ENCODE measurements at regions not wholly inside any gene's neighbourhood (a gene's known extent, or its start where the extent isn't known, plus 50 kb on each side); places are given as distances from the start of the nearest gene placed in this dataset.

DNA sequence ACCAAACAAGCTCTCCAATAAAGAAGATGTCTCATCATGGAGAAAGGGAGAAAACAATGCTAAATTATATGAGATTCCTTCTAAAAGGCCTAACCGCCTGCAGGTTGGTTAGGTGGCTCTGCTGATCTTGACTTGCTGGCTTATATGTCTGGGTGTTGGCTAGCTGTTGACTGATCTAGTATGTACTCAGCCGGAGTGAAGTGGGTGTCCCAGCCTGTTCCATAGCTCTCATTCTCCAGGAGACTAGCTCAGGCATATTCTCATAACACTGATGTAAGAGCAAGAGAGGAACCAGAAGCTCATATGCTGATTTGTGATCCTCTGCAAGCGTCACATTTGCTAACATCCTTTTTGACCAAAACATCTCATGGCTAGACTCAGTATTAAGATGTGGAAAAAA lies 473.0 kb downstream of the BMP2 start:
- Mint-ChIP-seq H3K27ac (no peak overlapping the region), H3K4me1 (no peaks in the 10 kb centered on the region), H3K4me3 (no peak overlapping the region), H3K36me3 (ENCODE audit: low read depth) (no peaks in the 10 kb centered on the region), H3K9me3 (no peaks in the 10 kb centered on the region), H3K27me3 (ENCODE audit: insufficient read depth) (no peaks in the 10 kb centered on the region)
- no peak overlapping the region for H3K27ac ChIP-seq (ENCODE audit: low read depth, low read length)
- no peaks in the 10 kb centered on the region for H3K27me3 ChIP-seq (ENCODE audit: control insufficient read depth, insufficient read depth, low read length, poor library complexity, severe bottlenecking)
- H3K4me3 ChIP-seq (ENCODE audit: low read length), result no peak overlapping the region
- no peak for DNase-seq
- H3K9me3 ChIP-seq (ENCODE audit: control insufficient read depth, low read length), result no peaks in the 10 kb centered on the region
- TF ChIP-seq, protein P1, sequence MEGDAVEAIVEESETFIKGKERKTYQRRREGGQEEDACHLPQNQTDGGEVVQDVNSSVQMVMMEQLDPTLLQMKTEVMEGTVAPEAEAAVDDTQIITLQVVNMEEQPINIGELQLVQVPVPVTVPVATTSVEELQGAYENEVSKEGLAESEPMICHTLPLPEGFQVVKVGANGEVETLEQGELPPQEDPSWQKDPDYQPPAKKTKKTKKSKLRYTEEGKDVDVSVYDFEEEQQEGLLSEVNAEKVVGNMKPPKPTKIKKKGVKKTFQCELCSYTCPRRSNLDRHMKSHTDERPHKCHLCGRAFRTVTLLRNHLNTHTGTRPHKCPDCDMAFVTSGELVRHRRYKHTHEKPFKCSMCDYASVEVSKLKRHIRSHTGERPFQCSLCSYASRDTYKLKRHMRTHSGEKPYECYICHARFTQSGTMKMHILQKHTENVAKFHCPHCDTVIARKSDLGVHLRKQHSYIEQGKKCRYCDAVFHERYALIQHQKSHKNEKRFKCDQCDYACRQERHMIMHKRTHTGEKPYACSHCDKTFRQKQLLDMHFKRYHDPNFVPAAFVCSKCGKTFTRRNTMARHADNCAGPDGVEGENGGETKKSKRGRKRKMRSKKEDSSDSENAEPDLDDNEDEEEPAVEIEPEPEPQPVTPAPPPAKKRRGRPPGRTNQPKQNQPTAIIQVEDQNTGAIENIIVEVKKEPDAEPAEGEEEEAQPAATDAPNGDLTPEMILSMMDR (conservative IDR thresholded peaks at IDR 0.05), result no peak
- H3K36me3 ChIP-seq (ENCODE audit: control insufficient read depth, insufficient read depth, low read length), result no peaks in the 10 kb centered on the region
- no peak overlapping the region for H3K9ac ChIP-seq (ENCODE audit: extremely low read depth, low read length, poor library complexity, severe bottlenecking)
- WGBS, 2 experiments (ENCODE audit: insufficient coverage in 1 of 2, insufficient read length in 1 of 2), result 91 to 100% methylated on average over 2 to 3 of the region's 3 CpGs
- no peaks in the 10 kb centered on the region for H3K4me1 ChIP-seq (ENCODE audit: control insufficient read depth, insufficient read depth, low read length)

DNA sequence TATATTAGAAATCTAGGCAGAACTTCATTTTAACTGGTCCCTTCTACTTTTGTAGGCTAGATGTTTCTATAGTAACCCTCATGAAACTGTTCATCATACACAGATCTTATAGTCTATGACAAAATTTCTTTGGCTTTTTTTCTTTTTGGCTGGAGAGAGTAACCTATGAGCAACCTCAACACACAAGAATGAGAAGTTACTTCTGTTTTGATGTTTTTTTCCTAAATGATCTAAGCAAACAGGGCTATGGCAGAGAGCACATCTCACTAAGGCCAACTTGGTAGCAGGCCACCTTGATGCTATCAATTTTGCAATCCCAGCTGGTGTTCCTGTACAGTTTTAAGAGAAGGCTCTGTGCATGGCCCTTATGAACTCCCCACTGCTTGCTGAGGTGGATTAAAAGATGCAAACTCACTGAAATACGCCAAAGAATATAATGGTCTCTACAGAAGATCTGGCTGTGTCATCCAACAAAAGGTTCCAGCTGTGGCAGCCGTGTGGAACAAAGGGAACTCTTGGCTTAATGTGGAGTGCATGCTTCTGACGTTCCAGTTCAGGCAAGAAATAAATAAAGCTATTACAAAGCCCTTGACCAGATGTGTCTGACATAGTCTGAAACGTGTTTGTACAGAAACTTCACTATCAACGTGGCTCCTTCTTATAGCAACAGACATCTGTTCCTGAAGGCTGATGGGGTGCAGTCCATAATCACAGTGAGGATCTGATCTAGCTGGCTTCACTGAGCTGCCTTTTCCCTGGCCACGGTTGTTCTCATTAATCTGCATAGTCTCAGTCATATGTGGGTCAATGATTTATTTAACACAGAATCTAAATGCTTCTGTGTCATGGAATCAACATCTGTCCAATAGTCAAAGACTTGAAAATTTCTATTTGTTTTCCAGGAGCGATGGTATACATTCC lies 481.1 kb downstream of the BMP2 start:
- Mint-ChIP-seq H3K9me3 (peaks cover 2% of the 10 kb centered on the region), H3K4me3 (no peak overlapping the region), H3K4me1 (peaks cover 7% of the 10 kb centered on the region), H3K27me3 (ENCODE audit: insufficient read depth) (no peaks in the 10 kb centered on the region), H3K27ac (no peak overlapping the region), H3K36me3 (ENCODE audit: low read depth) (no peaks in the 10 kb centered on the region)
- Histone ChIP-seq H3K9me3 (ENCODE audit: control insufficient read depth, low read length) (peaks cover 3% of the 10 kb centered on the region), H3K27me3 (ENCODE audit: control insufficient read depth, insufficient read depth, low read length, poor library complexity, severe bottlenecking) (no peaks in the 10 kb centered on the region), H3K4me1 (ENCODE audit: control insufficient read depth, insufficient read depth, low read length) (peaks cover 7% of the 10 kb centered on the region), H3K9ac (ENCODE audit: extremely low read depth, low read length, poor library complexity, severe bottlenecking) (no peak overlapping the region), H3K36me3 (ENCODE audit: control insufficient read depth, insufficient read depth, low read length) (no peaks in the 10 kb centered on the region), H3K4me3 (ENCODE audit: low read length) (no peak overlapping the region), H3K27ac (ENCODE audit: low read depth, low read length) (no peak overlapping the region)
- TF ChIP-seq, protein P1 (conservative IDR thresholded peaks at IDR 0.05), result no peak
- WGBS, 2 experiments (ENCODE audit: insufficient coverage in 1 of 2, insufficient read length in 1 of 2), result 73 to 83% methylated on average over 7 of the region's 7 CpGs
- DNase-seq, result no peak

DNA sequence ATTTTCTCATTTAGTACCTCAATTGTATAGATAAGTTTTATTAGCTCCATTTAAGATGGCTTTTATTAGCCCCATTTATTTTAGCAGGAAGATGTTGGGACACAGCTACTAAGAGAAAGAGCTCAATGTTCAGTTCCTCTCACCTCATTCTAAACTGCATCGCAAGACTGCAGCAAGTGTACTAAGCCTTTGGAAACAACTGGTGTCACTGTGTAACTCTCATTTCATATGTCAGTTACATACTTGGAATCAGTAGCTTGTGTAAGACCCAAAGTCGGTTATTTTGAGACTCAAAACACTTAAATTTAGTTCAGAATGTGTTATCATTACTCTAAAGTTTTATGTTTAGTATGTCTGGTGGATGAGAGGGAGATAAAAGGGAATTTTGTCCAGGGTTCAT lies 482.9 kb downstream of the BMP2 start:
- H3K27ac Mint-ChIP-seq, result no peak overlapping the region
- H3K4me1 ChIP-seq (ENCODE audit: control insufficient read depth, insufficient read depth, low read length), result peaks cover 7% of the 10 kb centered on the region
- H3K4me1 Mint-ChIP-seq, result peaks cover 20% of the 10 kb centered on the region
- no peaks in the 10 kb centered on the region for H3K36me3 ChIP-seq (ENCODE audit: control insufficient read depth, insufficient read depth, low read length)
- TF ChIP-seq, protein P1 (conservative IDR thresholded peaks at IDR 0.05), result no peak
- no peak overlapping the region for H3K4me3 Mint-ChIP-seq
- WGBS, 2 experiments (ENCODE audit: insufficient coverage in 1 of 2, insufficient read length in 1 of 2), result 90 to 96% methylated on average over 2 of the region's 2 CpGs
- no peak overlapping the region for H3K9ac ChIP-seq (ENCODE audit: extremely low read depth, low read length, poor library complexity, severe bottlenecking)
- peaks cover 2% of the 10 kb centered on the region for H3K9me3 Mint-ChIP-seq
- no peak overlapping the region for H3K4me3 ChIP-seq (ENCODE audit: low read length)
- no peaks in the 10 kb centered on the region for H3K36me3 Mint-ChIP-seq (ENCODE audit: low read depth)
- peaks cover 3% of the 10 kb centered on the region for H3K9me3 ChIP-seq (ENCODE audit: control insufficient read depth, low read length)
- H3K27me3 ChIP-seq (ENCODE audit: control insufficient read depth, insufficient read depth, low read length, poor library complexity, severe bottlenecking), result no peaks in the 10 kb centered on the region
- no peak for DNase-seq
- no peak overlapping the region for H3K27ac ChIP-seq (ENCODE audit: low read depth, low read length)
- H3K27me3 Mint-ChIP-seq (ENCODE audit: insufficient read depth), result no peaks in the 10 kb centered on the region

All from endodermal cell (in vitro differentiated cells).